H9 (cell line): ENCODE measurements at regions not wholly inside any gene's neighbourhood (a gene's known extent, or its start where the extent isn't known, plus 50 kb on each side); places are given as distances from the start of the nearest gene placed in this dataset.

ENCODE experiments used
- DNase-seq: peaks from one replicate; pipeline ENCODE4 v3.0.0-alpha.2; 2017
- H2AFZ ChIP-seq: one replicate; pipeline ENCODE4 v1.6.1; 2013; ENCODE audit warnings: mild to moderate bottlenecking, low read length, control low read depth, moderate library complexity
- H2AK5ac ChIP-seq: 2 replicates; pipeline ENCODE4 v1.6.1; 2013; ENCODE audit warnings: low read length, control low read depth, mixed read lengths; ENCODE audit not compliant: insufficient read length
- H2BK120ac ChIP-seq: one replicate; pipeline ENCODE4 v1.6.1; 2013; ENCODE audit warnings: low read depth, mild to moderate bottlenecking, low read length, control low read depth, inconsistent platforms; ENCODE audit not compliant: poor library complexity, severe bottlenecking
- H2BK12ac ChIP-seq: 2 replicates; pipeline ENCODE4 v1.6.1; 2013; ENCODE audit warnings: low read length, control low read depth, mixed read lengths, low read depth; ENCODE audit not compliant: insufficient read length
- H2BK15ac ChIP-seq: 2 replicates; pipeline ENCODE4 v1.6.1; 2013; ENCODE audit warnings: low read depth, low read length, control low read depth
- H2BK20ac ChIP-seq: one replicate; pipeline ENCODE4 v1.6.1; 2013; ENCODE audit warnings: low read depth, mild to moderate bottlenecking, low read length, control low read depth, inconsistent platforms; ENCODE audit not compliant: poor library complexity, severe bottlenecking
- H2BK5ac ChIP-seq: 2 replicates; pipeline ENCODE4 v1.6.1; 2013; ENCODE audit warnings: low read length, control low read depth, mixed read lengths; ENCODE audit not compliant: insufficient read length
- H3K14ac ChIP-seq: 2 replicates; pipeline ENCODE4 v1.6.1; 2013; ENCODE audit warnings: low read length, control low read depth; ENCODE audit not compliant: insufficient read depth
- H3K18ac ChIP-seq: 2 replicates; pipeline ENCODE4 v1.6.1; 2013; ENCODE audit warnings: low read depth, mild to moderate bottlenecking, mixed read lengths, low read length, control low read depth; ENCODE audit not compliant: insufficient read length
- H3K23ac ChIP-seq: 2 replicates; pipeline ENCODE4 v1.6.1; 2013; ENCODE audit warnings: low read length, control low read depth, mixed read lengths, low read depth; ENCODE audit not compliant: insufficient read length
- H3K23me2 ChIP-seq: 2 replicates; pipeline ENCODE4 v1.6.1; 2013; ENCODE audit warnings: low read depth, mild to moderate bottlenecking, mixed read lengths, low read length, control low read depth; ENCODE audit not compliant: insufficient read length, poor library complexity, severe bottlenecking
- H3K27ac ChIP-seq: 2 replicates; pipeline ENCODE4 v1.5.1; 2013; ENCODE audit warnings: low read length, control low read depth, mixed read lengths, low read depth; ENCODE audit not compliant: insufficient read length
- H3K27me3 ChIP-seq: 2 replicates; pipeline ENCODE4 v1.6.1; 2013; ENCODE audit warnings: low read length, control low read depth, inconsistent platforms; ENCODE audit not compliant: insufficient read depth
- H3K4ac ChIP-seq: 2 replicates; pipeline ENCODE4 v1.6.1; 2013; ENCODE audit warnings: low read depth, mild to moderate bottlenecking, control low read depth, inconsistent platforms, low read length, moderate library complexity
- H3K4me1 ChIP-seq: 2 replicates; pipeline ENCODE4 v1.6.1; 2013; ENCODE audit warnings: low read length, control low read depth, inconsistent platforms; ENCODE audit not compliant: insufficient read depth
- H3K4me2 ChIP-seq: 2 replicates; pipeline ENCODE4 v1.6.1; 2013; ENCODE audit warnings: low read length, control low read depth, mixed read lengths; ENCODE audit not compliant: insufficient read length, insufficient read depth
- H3K56ac ChIP-seq: 2 replicates; pipeline ENCODE4 v1.6.1; 2013; ENCODE audit warnings: low read depth, mild to moderate bottlenecking, mixed read lengths, low read length, control low read depth; ENCODE audit not compliant: insufficient read length
- H3K79me1 ChIP-seq: 2 replicates; pipeline ENCODE4 v1.6.1; 2013; ENCODE audit warnings: low read depth, mild to moderate bottlenecking, moderate library complexity, low read length, control low read depth, inconsistent platforms; ENCODE audit not compliant: insufficient read depth, poor library complexity, severe bottlenecking
- H3K79me2 ChIP-seq: 2 replicates; pipeline ENCODE4 v1.6.1; 2013; ENCODE audit warnings: low read length, control low read depth, inconsistent platforms; ENCODE audit not compliant: insufficient read depth
- H3K9ac ChIP-seq: 2 replicates; pipeline ENCODE4 v1.6.1; 2013; ENCODE audit warnings: low read length, control low read depth, mixed read lengths; ENCODE audit not compliant: insufficient read length; ENCODE audit errors: extremely low read depth
- H3K9me3 ChIP-seq: one replicate; pipeline ENCODE4 v1.6.1; 2013; ENCODE audit warnings: low read depth, low read length, inconsistent platforms; ENCODE audit not compliant: control insufficient read depth
- H3T11ph ChIP-seq: one replicate; pipeline ENCODE4 v1.6.1; 2013; ENCODE audit warnings: mild to moderate bottlenecking, low read length, control low read depth, inconsistent platforms
- H4K20me1 ChIP-seq: one replicate; pipeline ENCODE4 v1.6.1; 2013; ENCODE audit not compliant: control insufficient read depth, insufficient read length, insufficient read depth
- H4K5ac ChIP-seq: 2 replicates; pipeline ENCODE4 v1.6.1; 2013; ENCODE audit warnings: low read depth, mild to moderate bottlenecking, mixed read lengths, low read length, control low read depth; ENCODE audit not compliant: insufficient read length
- H4K8ac ChIP-seq: replicated peaks from 2 replicates; pipeline ENCODE4 v1.6.1; 2013; ENCODE audit warnings: low read length, control low read depth, mixed read lengths, low read depth; ENCODE audit not compliant: insufficient read length
- H4K91ac ChIP-seq: 2 replicates; pipeline ENCODE4 v1.6.1; 2013; ENCODE audit warnings: low read depth, mild to moderate bottlenecking, moderate library complexity, mixed read lengths, low read length, control low read depth; ENCODE audit not compliant: insufficient read length
- H3K27ac Mint-ChIP-seq, 3 experiments: 2 replicates in 2 of 3; 3 replicates in 1 of 3; pipeline ENCODE4 v1.8.0; 2020 to 2021; ENCODE audit warnings: mixed read lengths in 3 of 3, mild to moderate bottlenecking in 1 of 3, moderate library complexity in 1 of 3
- H3K27me3 Mint-ChIP-seq: 2 replicates; pipeline ENCODE4 v1.8.0; 2021; ENCODE audit warnings: low read depth, mild to moderate bottlenecking, moderate library complexity, mixed read lengths
- H3K36me3 Mint-ChIP-seq, 3 experiments: 2 replicates in 2 of 3; 3 replicates in 1 of 3; pipeline ENCODE4 v1.8.0; 2020 to 2021; ENCODE audit warnings: low read depth in 3 of 3, mixed read lengths in 3 of 3; ENCODE audit not compliant: insufficient read depth in 1 of 3
- H3K4me1 Mint-ChIP-seq, 2 experiments: 2 replicates each; pipeline ENCODE4 v1.8.0; 2020; ENCODE audit warnings: mixed read lengths in 2 of 2
- H3K4me3 Mint-ChIP-seq, 2 experiments: 2 replicates in 1 of 2; 3 replicates in 1 of 2; pipeline ENCODE4 v1.8.0; 2020 to 2021; ENCODE audit warnings: mild to moderate bottlenecking in 2 of 2, mixed read lengths in 2 of 2, moderate library complexity in 1 of 2
- H3K9me3 Mint-ChIP-seq, 2 experiments: 2 replicates in 1 of 2; 3 replicates in 1 of 2; pipeline ENCODE4 v1.8.0; 2020; ENCODE audit warnings: mild to moderate bottlenecking in 2 of 2, mixed read lengths in 2 of 2, moderate library complexity in 1 of 2
- WGBS: extraction: QIAGEN DNeasy Blood & Tissue Kit; methylation state at CpG from one replicate; pipeline ENCODE4 v1.1.7; 2013; ENCODE audit warnings: missing lambda C conversion rate, low lambda C conversion rate, mixed read lengths; ENCODE audit not compliant: insufficient read length; ENCODE audit errors: extremely low coverage; 5-methylcytosine and 5-hydroxymethylcytosine counted together
- TF ChIP-seq, protein P1 (sequence below): fragments of 200-600 bp; sonication (generic); conservative IDR thresholded peaks from 3 replicates; pipeline ENCODE4 v1.8.0; 2021; ENCODE audit warnings: antibody characterized with exemption, mild to moderate bottlenecking

DNA sequence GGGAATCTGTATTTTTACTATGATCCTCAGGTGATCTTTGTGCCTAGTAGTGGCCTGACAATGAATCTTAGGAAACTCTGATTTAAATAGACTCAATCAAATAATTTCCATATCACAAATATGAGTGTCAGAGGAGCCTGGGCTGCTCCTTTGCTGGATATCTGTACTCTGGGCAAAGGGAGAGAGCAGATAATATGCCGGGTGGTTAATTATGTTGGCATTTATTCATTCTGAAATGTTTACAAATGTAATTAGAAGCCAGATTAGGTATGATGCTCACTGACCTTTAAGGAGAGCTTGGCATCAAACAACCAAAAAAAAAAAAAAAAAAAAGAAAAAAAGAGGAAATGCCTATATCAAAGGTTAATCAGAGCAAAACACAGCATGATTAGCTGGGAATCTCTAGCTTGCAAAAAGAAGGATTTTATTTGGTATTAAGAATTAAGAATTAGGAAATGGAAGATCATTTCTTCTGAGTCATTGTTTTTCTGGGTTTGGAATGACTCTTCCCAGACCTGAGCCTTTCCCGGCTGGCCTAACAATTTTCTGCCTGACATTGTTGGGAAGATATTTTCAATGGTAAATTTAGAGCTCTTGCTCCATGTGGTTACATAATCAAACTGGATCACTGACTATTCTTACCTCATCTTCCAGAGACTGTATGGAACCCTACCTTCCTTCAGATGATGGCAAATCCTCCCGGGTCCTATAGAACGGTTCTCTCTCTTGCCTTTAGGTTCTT lies 365.3 kb downstream of the REEP3 start:
- H4K91ac ChIP-seq, result no peak overlapping the region
- H3K56ac ChIP-seq, result no peak overlapping the region
- H2AFZ ChIP-seq, result no peak overlapping the region
- no peaks in the 10 kb centered on the region; the same call in 1 of the 2 replicates for H3K4me1 ChIP-seq
- no peaks in the 10 kb centered on the region for H4K20me1 ChIP-seq
- WGBS, result no CpG with 5 or more reads among the region's 4 CpGs
- no peak overlapping the region for H2BK120ac ChIP-seq
- H3K18ac ChIP-seq, result no peak overlapping the region
- no peak overlapping the region for H3K23ac ChIP-seq
- no peak overlapping the region for H2BK15ac ChIP-seq
- H3T11ph ChIP-seq, result no peak overlapping the region
- no peak overlapping the region for H2BK20ac ChIP-seq
- no peaks in the 10 kb centered on the region for H3K9me3 ChIP-seq
- no peak overlapping the region for H3K4me2 ChIP-seq
- peaks cover 20 to 32% of the 10 kb centered on the region in 2 experiments for H3K4me1 Mint-ChIP-seq
- no peaks in the 10 kb centered on the region for H3K27me3 ChIP-seq
- no peak overlapping the region for H2BK5ac ChIP-seq
- no peaks in the 10 kb centered on the region for H3K79me1 ChIP-seq
- H3K14ac ChIP-seq, result no peak overlapping the region
- peaks cover 7% of the 10 kb centered on the region for H3K27me3 Mint-ChIP-seq
- DNase-seq, result no peak
- TF ChIP-seq, protein P1, sequence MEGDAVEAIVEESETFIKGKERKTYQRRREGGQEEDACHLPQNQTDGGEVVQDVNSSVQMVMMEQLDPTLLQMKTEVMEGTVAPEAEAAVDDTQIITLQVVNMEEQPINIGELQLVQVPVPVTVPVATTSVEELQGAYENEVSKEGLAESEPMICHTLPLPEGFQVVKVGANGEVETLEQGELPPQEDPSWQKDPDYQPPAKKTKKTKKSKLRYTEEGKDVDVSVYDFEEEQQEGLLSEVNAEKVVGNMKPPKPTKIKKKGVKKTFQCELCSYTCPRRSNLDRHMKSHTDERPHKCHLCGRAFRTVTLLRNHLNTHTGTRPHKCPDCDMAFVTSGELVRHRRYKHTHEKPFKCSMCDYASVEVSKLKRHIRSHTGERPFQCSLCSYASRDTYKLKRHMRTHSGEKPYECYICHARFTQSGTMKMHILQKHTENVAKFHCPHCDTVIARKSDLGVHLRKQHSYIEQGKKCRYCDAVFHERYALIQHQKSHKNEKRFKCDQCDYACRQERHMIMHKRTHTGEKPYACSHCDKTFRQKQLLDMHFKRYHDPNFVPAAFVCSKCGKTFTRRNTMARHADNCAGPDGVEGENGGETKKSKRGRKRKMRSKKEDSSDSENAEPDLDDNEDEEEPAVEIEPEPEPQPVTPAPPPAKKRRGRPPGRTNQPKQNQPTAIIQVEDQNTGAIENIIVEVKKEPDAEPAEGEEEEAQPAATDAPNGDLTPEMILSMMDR, result no peak
- no peaks in the 10 kb centered on the region; a peak in 1 of 5 replicates for H3K9me3 Mint-ChIP-seq
- no peaks in the 10 kb centered on the region for H3K23me2 ChIP-seq
- H2BK12ac ChIP-seq, result no peak overlapping the region
- no peak overlapping the region for H3K4me3 Mint-ChIP-seq
- H4K5ac ChIP-seq, result no peak overlapping the region
- no peaks in the 10 kb centered on the region for H3K79me2 ChIP-seq
- H3K27ac ChIP-seq, result no peak overlapping the region
- no peak overlapping the region for H2AK5ac ChIP-seq
- H3K36me3 Mint-ChIP-seq, result peaks cover 0 to 4% (median 0%) of the 10 kb centered on the region in 3 experiments; a peak in 2 of 7 replicates
- H4K8ac ChIP-seq, result no peak overlapping the region
- no peak overlapping the region for H3K9ac ChIP-seq
- H3K4ac ChIP-seq, result no peak overlapping the region
- H3K27ac Mint-ChIP-seq, result no peak overlapping the region
